ENCODE measurements at regions not wholly inside any gene's neighbourhood (a gene's known extent, or its start where the extent isn't known, plus 50 kb on each side); places are given as distances from the start of the nearest gene placed in this dataset.

GRCh38 chr14:49050822-49051221, 535.4 kb downstream of the RPS29 start:
- H3K27me3 ChIP-seq (replicated peaks; ENCODE audit: insufficient read depth, low read depth, low read length, poor library complexity) = no peaks in the 10 kb centered on the region
- no TSS peak for BruUV-seq (replicated peaks)
- DNase-seq (ENCODE audit: low spot score) = no peak
- no peak overlapping the region for H3K27ac ChIP-seq (ENCODE audit: low read depth, low read length, poor library complexity, severe bottlenecking)
- ChIA-PET CTCF (no interaction called here), POLR2A (ENCODE audit: low non-redundant PET) (no interaction called here)
- H3K9me3 ChIP-seq (ENCODE audit: low read depth, low read length, poor library complexity, severe bottlenecking) = no peaks in the 10 kb centered on the region
- no peaks in the 10 kb centered on the region for H3K36me3 ChIP-seq (ENCODE audit: insufficient read depth, low read length, poor library complexity, severe bottlenecking)
- TF ChIP-seq EZH2 (IDR thresholded peaks at IDR 0.05; ENCODE audit: borderline replicate concordance, low read depth, low read length, poor library complexity, severe bottlenecking) = no peak
- no peak for TF ChIP-seq CTCF (conservative IDR thresholded peaks at IDR 0.05; ENCODE audit: low read depth, low read length)
- H3K4me3 ChIP-seq (ENCODE audit: low read depth, low read length, poor library complexity, severe bottlenecking) = no peak overlapping the region
- intact Hi-C loops (cut with micrococcal nuclease; ENCODE audit: unreplicated experiment) = no loop called here
- H3K4me1 ChIP-seq (ENCODE audit: insufficient read depth, low read length, poor library complexity, severe bottlenecking) = no peaks in the 10 kb centered on the region

GRCh38 chr14:49049711-49050110, 536.5 kb downstream of the RPS29 start:
- Histone ChIP-seq H3K27ac (ENCODE audit: low read depth, low read length, poor library complexity, severe bottlenecking) (no peak overlapping the region), H3K4me3 (ENCODE audit: low read depth, low read length, poor library complexity, severe bottlenecking) (no peak overlapping the region), H3K36me3 (ENCODE audit: insufficient read depth, low read length, poor library complexity, severe bottlenecking) (no peaks in the 10 kb centered on the region), H3K9me3 (ENCODE audit: low read depth, low read length, poor library complexity, severe bottlenecking) (no peaks in the 10 kb centered on the region), H3K27me3 (replicated peaks; ENCODE audit: insufficient read depth, low read depth, low read length, poor library complexity) (no peaks in the 10 kb centered on the region), H3K4me1 (ENCODE audit: insufficient read depth, low read length, poor library complexity, severe bottlenecking) (no peaks in the 10 kb centered on the region)
- POLR2A ChIA-PET (ENCODE audit: low non-redundant PET) = no interaction called here
- BruUV-seq (replicated peaks) = no TSS peak
- intact Hi-C loops (cut with micrococcal nuclease; ENCODE audit: unreplicated experiment) = no loop called here
- TF ChIP-seq CTCF (conservative IDR thresholded peaks at IDR 0.05; ENCODE audit: low read depth, low read length) (no peak), EZH2 (IDR thresholded peaks at IDR 0.05; ENCODE audit: borderline replicate concordance, low read depth, low read length, poor library complexity, severe bottlenecking) (no peak)
- DNase-seq (ENCODE audit: low spot score) = no peak
- CTCF ChIA-PET = interaction anchor here (0.6 kb wide), 1 partner anchor 124 kb away, joined by 6 read pairs; no protein-coding TSS in a partner anchor

GRCh38 chr14:49044981-49045380, 541.2 kb downstream of the RPS29 start:
- Histone ChIP-seq H3K27me3 (replicated peaks; ENCODE audit: insufficient read depth, low read depth, low read length, poor library complexity) (peaks cover 3% of the 10 kb centered on the region), H3K27ac (ENCODE audit: low read depth, low read length, poor library complexity, severe bottlenecking) (no peak overlapping the region), H3K9me3 (ENCODE audit: low read depth, low read length, poor library complexity, severe bottlenecking) (no peaks in the 10 kb centered on the region), H3K4me3 (ENCODE audit: low read depth, low read length, poor library complexity, severe bottlenecking) (no peak overlapping the region), H3K36me3 (ENCODE audit: insufficient read depth, low read length, poor library complexity, severe bottlenecking) (no peaks in the 10 kb centered on the region), H3K4me1 (ENCODE audit: insufficient read depth, low read length, poor library complexity, severe bottlenecking) (no peaks in the 10 kb centered on the region)
- intact Hi-C loops (cut with micrococcal nuclease; ENCODE audit: unreplicated experiment) = no loop called here
- no TSS peak for BruUV-seq (replicated peaks)
- TF ChIP-seq CTCF (conservative IDR thresholded peaks at IDR 0.05; ENCODE audit: low read depth, low read length) (no peak), EZH2 (IDR thresholded peaks at IDR 0.05; ENCODE audit: borderline replicate concordance, low read depth, low read length, poor library complexity, severe bottlenecking) (no peak)
- ChIA-PET CTCF (no interaction called here), POLR2A (ENCODE audit: low non-redundant PET) (no interaction called here)
- no peak for DNase-seq (ENCODE audit: low spot score)
